Glutamatergic neuron (in vitro differentiated cells): ENCODE measurements at regions not wholly inside any gene's neighbourhood (a gene's known extent, or its start where the extent isn't known, plus 50 kb on each side); places are given as distances from the start of the nearest gene placed in this dataset.

ENCODE experiments used
- DNase-seq: peaks from one replicate; pipeline ENCODE4 v3.0.0; 2022
- H3K27ac Mint-ChIP-seq: one replicate; pipeline ENCODE4 v1.8.0; 2020; ENCODE audit warnings: mild to moderate bottlenecking, mixed read lengths, inconsistent platforms; ENCODE audit not compliant: unreplicated experiment
- H3K27me3 Mint-ChIP-seq: one replicate; pipeline ENCODE4 v1.8.0; 2020; ENCODE audit warnings: mild to moderate bottlenecking, moderate library complexity, mixed read lengths, inconsistent platforms; ENCODE audit not compliant: unreplicated experiment
- H3K36me3 Mint-ChIP-seq: one replicate; pipeline ENCODE4 v1.8.0; 2020; ENCODE audit warnings: mild to moderate bottlenecking, mixed read lengths, inconsistent platforms; ENCODE audit not compliant: unreplicated experiment
- H3K4me1 Mint-ChIP-seq: one replicate; pipeline ENCODE4 v1.8.0; 2020; ENCODE audit warnings: mild to moderate bottlenecking, low read depth, mixed read lengths, inconsistent platforms; ENCODE audit not compliant: unreplicated experiment
- H3K4me3 Mint-ChIP-seq: one replicate; pipeline ENCODE4 v1.8.0; 2020; ENCODE audit warnings: mild to moderate bottlenecking, mixed read lengths, inconsistent platforms; ENCODE audit not compliant: unreplicated experiment
- H3K9me3 Mint-ChIP-seq: one replicate; pipeline ENCODE4 v1.8.0; 2020; ENCODE audit warnings: mild to moderate bottlenecking, moderate library complexity, mixed read lengths, inconsistent platforms; ENCODE audit not compliant: unreplicated experiment
- TF ChIP-seq, protein P1 (sequence below): fragments of 200-600 bp; sonication (generic); IDR thresholded peaks from one replicate; pipeline ENCODE4 v1.5.0; 2021; ENCODE audit not compliant: partially characterized antibody, unreplicated experiment

GRCh38 chr3:89802881-89803280, 695.5 kb downstream of the EPHA3 start:
- H3K27ac Mint-ChIP-seq: no peak overlapping the region
- no peaks in the 10 kb centered on the region for H3K9me3 Mint-ChIP-seq
- no peaks in the 10 kb centered on the region for H3K27me3 Mint-ChIP-seq
- H3K4me3 Mint-ChIP-seq: no peak overlapping the region
- TF ChIP-seq, protein P1, sequence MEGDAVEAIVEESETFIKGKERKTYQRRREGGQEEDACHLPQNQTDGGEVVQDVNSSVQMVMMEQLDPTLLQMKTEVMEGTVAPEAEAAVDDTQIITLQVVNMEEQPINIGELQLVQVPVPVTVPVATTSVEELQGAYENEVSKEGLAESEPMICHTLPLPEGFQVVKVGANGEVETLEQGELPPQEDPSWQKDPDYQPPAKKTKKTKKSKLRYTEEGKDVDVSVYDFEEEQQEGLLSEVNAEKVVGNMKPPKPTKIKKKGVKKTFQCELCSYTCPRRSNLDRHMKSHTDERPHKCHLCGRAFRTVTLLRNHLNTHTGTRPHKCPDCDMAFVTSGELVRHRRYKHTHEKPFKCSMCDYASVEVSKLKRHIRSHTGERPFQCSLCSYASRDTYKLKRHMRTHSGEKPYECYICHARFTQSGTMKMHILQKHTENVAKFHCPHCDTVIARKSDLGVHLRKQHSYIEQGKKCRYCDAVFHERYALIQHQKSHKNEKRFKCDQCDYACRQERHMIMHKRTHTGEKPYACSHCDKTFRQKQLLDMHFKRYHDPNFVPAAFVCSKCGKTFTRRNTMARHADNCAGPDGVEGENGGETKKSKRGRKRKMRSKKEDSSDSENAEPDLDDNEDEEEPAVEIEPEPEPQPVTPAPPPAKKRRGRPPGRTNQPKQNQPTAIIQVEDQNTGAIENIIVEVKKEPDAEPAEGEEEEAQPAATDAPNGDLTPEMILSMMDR: no peak
- H3K4me1 Mint-ChIP-seq: no peaks in the 10 kb centered on the region
- H3K36me3 Mint-ChIP-seq: no peaks in the 10 kb centered on the region
- no peak for DNase-seq

DNA sequence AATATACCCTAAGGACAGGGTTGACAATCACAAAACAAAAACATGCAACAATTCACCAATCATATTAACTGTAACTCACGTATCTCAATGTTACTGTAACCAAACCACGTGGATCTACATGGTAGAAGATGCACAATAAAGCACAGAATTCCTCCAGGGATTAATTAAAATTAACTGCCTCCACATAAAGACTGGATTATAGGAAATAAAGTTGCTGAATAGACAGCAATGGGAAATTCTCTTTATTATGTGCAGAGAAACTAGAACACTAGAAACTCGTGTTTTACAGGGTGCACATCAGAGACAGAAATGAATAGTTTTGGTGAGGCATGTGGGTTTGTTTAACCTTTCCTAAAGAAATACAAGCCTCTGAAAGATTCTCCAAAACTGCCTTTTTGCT, 696.3 kb downstream of the EPHA3 start:
- Mint-ChIP-seq H3K4me1 (no peaks in the 10 kb centered on the region), H3K4me3 (no peak overlapping the region), H3K36me3 (no peaks in the 10 kb centered on the region), H3K9me3 (no peaks in the 10 kb centered on the region), H3K27me3 (no peaks in the 10 kb centered on the region), H3K27ac (no peak overlapping the region)
- no peak for DNase-seq
- TF ChIP-seq, protein P1: no peak

DNA sequence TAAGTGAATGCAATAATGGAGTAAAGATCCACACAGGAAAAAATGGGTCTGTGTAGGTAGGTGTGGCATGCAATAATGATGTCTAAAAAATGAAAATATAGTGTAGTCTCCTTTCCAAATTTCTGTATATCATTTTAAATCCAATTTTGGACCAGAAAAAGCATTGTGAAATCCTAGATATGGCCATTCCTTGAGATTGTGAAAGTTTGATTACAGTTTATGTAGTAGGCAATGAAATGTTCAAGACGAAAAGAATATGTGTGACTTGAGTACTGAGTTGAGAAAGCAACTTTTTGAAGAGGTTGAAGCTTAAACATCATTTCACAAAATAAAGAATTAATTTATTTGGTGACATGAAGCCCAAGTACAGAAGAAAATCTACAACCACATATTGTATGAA, 698.7 kb downstream of the EPHA3 start:
- DNase-seq: no peak
- Mint-ChIP-seq H3K27ac (no peak overlapping the region), H3K27me3 (no peaks in the 10 kb centered on the region), H3K4me1 (no peaks in the 10 kb centered on the region), H3K36me3 (no peaks in the 10 kb centered on the region), H3K4me3 (no peak overlapping the region), H3K9me3 (peaks cover 6% of the 10 kb centered on the region)
- TF ChIP-seq, protein P1: no peak

- H3K4me1 Mint-ChIP-seq: no peaks in the 10 kb centered on the region
- peaks cover 7% of the 10 kb centered on the region for H3K9me3 Mint-ChIP-seq
- H3K27me3 Mint-ChIP-seq: no peaks in the 10 kb centered on the region
- TF ChIP-seq, protein P1: no peak
- no peak overlapping the region for H3K27ac Mint-ChIP-seq
- no peaks in the 10 kb centered on the region for H3K36me3 Mint-ChIP-seq
- no peak for DNase-seq
- H3K4me3 Mint-ChIP-seq: no peak overlapping the region
These were observed 701.3 kb downstream of the EPHA3 start for GRCh38 chr3:89808680-89809197.

GRCh38 chr3:89813500-89813899, 706.1 kb downstream of the EPHA3 start:
- Mint-ChIP-seq H3K9me3 (peaks cover 9% of the 10 kb centered on the region), H3K27me3 (no peaks in the 10 kb centered on the region), H3K4me3 (no peak overlapping the region), H3K36me3 (no peaks in the 10 kb centered on the region), H3K27ac (no peak overlapping the region), H3K4me1 (no peaks in the 10 kb centered on the region)
- DNase-seq: no peak
- TF ChIP-seq, protein P1: no peak
